ENCODE measurements at regions not wholly inside any gene's neighbourhood (a gene's known extent, or its start where the extent isn't known, plus 50 kb on each side); places are given as distances from the start of the nearest gene placed in this dataset.
"Not testable (repeated sequence)": the region's sequence is repeated elsewhere in the genome, so short reads cannot be mapped to it uniquely, and the experiment has no call there.

DNA sequence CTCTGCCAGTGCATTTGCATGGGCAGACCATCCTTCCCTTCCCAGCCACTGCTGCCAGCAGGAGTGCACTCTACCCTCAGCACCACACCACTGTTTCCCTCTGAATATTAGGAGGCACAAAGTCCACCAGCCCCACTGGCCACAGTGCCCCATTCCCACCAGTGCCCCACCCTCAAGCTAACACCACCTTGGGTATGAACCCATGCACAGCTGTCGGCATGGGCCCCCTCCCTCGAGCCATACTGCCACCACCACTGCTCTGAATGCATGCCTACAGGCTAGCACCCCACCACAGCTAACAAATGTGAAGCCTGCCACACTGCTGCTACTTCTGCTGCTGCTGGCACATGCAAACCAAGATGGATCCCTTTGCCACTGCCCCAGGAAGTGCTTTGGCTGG, 810.4 kb downstream of the TRAM1L1 start:
- DNase-seq = no peak

DNA sequence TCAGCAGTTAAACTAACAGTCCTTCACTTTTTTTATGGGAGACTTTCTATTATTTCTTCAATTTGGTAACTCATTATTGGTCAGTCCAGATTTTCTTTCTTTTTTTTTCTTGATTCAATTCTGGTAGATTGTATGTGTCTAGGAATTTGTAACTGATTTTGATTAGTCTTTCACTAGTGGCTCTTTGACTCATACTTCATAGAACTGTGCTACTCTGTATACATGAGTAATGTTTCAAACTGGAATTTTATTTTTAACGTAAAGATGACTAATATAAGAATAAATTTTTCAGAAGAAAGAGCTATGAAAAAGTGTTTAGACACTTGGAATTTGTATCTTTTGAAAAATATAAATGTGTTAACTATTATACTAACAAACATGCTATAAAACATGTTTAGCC, 813.0 kb downstream of the TRAM1L1 start:
- no peak for DNase-seq

DNA sequence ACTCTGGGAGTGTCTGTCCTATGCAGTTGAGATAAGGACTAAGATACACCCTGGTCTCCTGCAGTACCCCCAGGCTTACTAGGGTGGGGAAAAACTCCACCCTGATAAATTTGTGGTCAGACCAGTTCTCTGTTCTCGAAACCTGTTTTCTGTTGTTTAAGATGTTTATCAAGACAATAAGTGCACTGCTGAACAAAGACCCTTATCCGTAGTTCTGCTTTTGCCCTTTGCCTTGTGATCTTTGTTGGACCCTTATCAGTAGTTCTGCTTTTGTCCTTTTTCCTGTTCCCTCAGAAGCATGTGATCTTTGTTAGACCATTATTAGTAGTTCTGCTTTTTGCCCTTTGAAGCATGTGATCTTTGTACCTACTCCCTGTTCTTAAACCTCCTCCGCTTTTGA, 824.4 kb downstream of the TRAM1L1 start:
- not testable (repeated sequence) for DNase-seq

DNA sequence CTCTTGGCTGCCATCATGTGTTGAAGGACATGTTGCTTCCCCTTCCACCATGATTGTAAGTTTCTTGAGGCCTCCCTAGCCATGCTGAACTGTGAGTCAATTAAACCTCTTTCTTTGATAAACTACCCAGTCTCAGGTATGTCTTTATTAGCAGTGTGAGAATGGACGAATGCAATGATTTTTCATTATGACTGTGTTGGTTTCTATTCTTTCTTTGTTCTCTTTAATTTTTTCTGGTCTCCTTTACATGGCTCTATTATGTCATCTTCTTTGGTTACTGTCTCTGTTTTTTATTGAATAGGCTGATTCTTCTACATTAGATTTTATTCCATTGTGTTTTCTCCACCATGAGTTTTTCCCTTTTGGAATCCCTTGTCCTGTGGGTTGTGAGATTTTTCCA, 840.6 kb downstream of the TRAM1L1 start:
- no peak for DNase-seq

DNA sequence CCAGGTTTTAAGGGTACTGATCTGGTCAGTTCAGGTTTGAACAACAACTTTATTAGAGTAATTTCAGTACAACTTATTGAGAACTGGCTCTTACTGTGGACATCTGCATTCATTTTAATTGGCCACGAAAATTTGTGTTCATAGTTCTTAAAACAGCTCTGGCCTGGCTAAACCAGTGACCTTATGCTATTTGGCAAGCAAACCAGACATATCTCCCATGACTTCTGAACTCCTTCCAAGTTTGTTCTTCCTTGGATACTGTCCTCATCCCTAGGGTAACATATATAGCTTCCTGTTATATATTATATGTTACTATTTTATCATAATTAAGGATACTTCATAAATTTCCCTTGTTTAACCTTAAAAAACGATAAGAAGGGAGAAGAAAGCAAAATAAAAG, 841.9 kb downstream of the TRAM1L1 start:
- no peak for DNase-seq

DNA sequence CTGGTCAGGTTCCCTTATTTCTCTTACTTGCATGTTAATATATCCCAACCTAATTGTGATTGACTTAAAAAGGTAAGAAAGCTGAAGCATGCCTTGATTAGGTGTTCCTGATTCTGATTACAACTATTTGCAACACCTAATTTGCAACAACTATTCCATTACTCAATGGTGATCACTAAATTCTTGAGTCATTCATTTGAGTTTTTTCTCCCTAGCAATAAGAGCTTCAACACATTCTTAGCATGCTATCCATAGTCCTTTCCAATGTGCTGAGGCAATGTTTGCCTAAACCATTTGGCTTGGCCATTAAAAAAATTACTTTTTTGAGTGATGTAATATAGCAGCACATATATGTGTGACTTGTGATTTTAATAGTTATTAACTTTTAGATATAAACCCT, 851.4 kb downstream of the TRAM1L1 start:
- no peak for DNase-seq

DNA sequence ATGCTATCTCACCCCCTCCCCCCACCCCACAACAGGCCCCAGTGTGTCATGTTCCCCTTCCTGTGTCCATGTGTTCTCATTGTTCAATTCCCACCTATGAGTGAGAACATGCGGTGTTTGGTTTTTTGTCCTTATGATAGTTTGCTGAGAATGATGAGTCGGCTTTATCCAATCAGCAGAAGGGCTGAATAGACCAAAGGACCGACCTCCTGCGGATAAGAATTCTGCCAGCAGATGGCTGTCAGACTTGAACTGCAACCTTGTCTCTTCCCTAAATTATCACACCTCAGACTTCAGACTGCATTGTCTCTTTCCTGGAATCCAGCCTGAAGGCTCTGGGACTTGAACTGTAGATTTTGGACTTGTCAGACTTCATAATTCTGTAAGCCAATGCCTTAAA, 853.4 kb downstream of the TRAM1L1 start:
- DNase-seq = not testable (repeated sequence)

DNA sequence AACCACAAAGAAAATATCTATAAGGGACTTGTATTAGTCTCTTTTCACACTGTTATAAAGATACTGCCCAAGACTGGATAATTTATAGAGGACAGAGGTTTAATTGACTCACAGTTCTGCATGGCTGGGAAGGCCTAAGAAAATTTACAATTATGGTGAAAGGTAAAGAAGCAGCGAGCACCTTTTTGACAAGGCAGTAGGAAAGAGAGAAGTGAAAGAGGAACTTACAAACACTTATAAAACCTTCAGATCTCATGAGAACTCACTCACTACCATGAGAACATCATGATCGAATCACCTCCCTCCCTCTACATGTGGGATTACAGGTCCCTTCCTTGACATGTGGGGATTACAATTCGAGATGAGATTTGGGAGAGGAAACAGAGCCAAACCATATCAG, 856.0 kb downstream of the TRAM1L1 start:
- DNase-seq = no peak

DNA sequence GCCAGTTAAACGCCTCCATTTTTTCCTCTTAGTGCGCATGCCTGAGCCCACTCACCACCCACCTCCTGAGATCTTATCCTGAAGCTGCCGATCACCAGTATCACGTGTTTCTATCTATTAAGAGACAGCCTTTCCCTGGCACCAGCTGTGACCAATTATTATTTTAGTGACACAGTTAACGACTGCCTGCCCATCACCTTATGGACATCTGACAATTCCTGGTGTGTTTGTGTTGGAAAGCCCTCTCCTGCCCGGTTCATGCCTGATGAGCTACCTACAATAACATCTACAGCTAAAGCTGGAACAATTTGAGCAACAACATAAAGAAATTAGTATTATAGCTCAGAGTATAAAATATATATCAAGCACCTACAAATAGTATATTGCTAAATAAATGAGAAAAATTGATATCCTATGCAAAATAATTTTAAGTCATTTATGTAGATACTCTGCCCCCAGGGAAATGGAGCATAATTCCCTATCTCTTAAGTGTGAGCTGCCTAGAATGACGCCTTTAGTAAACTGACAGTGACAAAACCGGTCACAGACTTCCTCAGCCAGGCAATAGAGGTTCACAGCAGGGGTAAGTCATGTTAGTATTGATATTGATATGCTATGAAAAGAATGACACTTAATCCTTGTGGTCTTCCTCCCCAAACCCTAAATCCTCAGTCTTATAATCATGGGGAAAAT, 862.2 kb downstream of the TRAM1L1 start:
- DNase-seq = no peak

DNA sequence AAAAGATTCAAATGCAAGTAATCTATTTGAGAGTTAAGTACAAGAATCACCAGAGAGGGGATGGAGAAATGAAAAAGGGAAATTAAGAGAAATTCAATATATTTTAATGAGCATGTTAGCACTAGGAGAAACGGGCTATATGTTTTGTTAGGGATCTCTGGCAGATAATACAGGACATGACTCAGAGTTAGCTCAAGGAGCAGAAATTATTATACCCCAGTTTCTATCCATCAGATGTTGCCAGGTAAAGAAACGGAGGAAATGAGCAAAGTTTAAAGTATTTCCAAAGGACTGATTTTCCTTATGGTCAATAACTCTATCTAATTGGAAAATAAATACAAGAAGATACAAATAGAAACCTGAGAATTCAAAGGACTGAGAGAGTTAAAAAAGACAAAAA, 867.6 kb downstream of the TRAM1L1 start:
- no peak for DNase-seq

DNA sequence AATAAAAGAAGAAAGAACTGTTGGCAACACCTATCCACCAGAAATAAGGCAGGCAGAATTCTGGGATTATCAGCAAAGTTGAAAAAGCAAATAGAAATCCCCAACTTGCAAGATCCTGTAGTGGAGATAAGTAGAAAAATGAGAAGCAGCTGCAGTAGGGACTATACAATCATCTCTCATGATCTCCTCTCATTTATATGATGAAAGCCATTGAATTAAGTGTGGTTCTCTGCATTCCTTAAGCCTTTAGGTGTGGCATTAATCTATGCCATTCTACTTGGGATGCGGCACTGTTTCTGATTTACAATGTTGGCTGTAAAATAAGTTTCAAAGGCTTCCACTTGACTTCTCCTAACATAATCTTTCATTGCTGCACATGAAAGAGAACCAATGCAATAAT, 869.8 kb downstream of the TRAM1L1 start:
- DNase-seq = no peak

DNA sequence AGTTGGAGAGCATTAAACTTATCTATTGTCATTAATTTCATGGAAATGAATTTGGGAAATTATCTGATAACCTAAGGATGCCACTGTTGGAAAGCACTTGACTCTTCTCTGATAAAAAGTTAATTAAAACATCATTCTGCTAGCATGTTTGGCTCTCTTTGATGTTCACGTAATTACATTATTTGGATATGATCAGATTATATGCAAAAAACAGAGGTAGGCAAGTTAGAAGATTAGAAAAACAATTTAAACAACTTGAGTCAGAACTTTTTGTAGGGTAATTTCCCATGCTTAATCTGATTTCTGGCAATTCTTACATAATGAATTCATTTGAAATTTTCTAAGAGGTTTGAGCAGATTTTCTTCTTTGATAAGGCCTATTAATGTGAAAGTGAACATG, 882.9 kb downstream of the TRAM1L1 start:
- DNase-seq = no peak

DNA sequence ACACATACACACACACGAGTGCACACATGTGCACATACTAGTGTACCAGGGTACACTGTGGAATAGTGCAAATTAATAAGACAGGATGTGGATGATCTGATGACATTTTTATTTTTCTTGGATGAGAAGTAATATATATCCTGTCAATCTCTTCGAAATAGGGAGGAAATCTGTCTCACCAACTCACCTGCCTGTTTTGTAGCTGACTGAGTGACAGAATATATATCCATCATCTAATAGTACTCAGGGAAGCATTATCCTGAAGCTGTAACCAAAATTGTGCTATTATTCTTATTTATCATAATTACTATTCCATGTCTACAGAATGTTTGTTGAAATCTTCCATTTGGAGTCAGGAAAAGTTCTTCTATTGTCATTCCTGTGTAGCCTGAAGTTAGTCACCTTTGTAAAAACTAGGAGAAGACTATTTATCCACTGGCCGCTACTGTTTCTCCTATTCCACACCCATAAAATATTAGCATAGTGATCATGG, 888.0 kb downstream of the TRAM1L1 start:
- DNase-seq = no peak

DNA sequence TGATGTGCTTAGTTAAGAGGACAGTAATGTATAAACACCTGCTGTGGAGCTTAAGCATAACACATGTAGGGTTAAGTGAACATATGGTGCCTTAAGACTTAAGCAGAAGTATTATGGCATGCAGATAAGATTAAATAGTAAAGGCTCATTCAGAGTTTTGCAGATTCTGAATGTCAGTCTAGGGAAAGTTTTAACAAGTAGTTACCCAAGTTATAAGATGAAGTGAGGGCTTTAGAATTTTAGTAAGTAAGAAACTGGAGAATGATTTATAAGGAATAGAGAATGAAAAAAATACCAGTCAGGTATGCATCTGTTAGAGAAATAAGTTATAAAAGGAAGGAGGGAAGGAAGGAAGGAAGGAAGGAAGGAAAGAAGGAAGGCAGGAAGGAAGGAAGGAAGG, 902.1 kb downstream of the TRAM1L1 start:
- no peak for DNase-seq

DNA sequence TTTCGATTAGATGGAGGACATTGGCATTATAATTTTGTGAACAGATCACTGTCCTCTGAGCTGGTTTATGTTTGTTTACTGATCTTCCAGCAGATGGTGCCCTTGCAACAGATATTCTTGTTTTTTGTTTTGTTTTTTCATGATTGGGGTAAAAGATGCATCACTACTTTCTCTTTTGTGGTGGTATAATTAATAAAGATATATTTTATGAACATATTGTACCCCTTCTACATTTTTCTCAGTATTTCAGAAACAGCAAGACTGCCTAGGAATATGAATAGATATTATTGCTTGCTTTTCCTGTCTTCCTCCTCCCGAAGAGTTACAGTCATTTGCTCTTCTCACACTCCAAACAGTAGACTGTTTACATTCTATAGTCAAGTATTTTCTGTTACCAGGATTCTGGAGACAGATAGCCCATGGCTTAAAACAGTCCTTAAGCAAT, 905.2 kb downstream of the TRAM1L1 start:
- peak; percentile 9 for DNase-seq

DNA sequence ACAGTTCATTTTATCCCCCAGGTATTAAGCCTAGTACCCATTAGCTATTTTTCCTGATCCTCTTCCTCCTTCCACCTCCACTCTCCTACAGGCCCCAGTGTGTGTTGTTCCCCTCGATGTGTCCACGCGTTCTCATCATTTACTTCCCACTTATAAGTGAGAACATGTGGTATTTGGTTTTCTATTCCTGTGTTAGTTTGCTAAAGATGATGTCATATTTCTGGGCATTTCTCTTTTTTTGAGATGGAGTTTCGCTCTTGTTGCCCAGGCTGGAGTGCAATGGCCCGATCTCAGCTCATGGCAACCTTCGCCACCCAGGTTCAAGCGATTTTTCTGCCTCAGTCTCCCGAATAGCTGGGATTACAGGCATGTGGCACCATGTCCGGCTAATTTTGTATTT, 934.0 kb downstream of the TRAM1L1 start:
- not testable (repeated sequence) for DNase-seq

DNA sequence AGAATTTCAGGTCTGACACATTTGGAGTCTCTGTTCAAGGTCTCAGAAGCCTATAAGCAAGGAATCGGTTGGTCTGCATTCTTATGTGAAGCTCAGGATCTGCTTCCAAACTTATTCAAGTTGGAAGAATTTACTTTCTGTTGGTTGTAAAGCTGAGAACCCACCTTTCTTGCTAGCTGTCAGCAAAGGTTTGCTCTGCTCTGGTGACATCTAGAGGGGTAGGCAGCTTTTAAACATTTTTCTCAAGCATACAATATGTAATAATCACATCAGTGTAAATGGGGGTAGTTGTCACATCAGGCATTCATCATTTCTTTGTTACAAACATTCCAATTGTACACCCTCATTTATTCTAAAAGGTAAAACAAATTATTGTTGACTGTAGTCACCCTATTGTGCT, 935.2 kb downstream of the TRAM1L1 start:
- DNase-seq = no peak

DNA sequence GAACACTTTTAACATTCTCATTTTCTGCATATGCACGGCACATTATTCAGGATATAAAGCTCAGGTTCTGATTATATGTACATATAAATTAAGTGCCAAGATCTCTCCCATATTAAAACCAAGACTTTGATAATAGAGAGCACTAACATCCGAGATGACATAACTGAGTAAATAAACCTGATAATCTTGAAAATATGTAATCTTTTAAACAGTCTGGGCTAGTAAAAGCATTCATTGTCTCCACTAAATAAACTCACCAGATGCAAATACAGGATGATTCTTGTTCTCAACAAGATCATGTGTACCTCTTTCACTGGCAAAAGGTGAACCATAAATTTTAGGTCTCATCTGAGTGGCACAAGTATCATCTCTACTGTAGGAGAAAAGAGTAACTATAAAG, 942.2 kb downstream of the TRAM1L1 start:
- DNase-seq = no peak

DNA sequence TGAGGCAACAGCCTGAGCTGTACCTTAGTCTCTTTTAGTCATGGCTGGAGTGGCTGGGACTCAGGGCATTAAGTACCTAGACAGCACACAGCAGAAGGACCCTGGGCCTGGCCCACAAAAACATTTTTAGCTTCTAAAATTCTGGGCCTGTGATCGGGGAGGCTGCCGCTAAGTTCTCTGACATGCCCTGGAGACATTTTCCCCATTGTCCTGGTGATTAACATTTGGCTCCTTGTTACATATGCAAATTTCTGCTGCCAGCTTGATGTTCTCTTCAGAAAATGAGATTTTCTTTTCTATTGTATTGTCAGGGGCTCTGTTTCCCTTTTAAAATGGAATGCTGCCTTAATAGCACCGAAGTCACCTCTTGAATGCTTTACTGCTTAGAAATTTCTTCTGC, 952.4 kb downstream of the TRAM1L1 start:
- no peak for DNase-seq

DNA sequence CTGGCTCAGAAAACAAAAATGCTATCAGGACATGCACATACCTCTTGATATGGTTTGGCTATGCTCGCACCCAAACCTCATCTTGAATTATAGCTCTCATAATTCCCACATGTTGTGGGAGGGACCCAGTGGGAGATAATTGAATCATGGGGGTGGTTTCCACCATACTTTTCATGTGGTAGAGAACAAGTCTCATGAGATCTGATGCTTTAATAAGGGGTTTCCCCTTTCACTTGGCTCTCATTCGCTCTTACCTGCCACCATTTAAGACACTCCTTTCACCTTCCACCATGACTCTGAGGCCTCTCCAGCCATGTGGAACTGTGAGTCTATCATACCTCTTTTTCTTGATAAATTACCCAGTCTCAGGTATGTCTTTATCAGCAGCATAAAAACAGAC, 958.6 kb downstream of the TRAM1L1 start:
- no peak for DNase-seq

DNA sequence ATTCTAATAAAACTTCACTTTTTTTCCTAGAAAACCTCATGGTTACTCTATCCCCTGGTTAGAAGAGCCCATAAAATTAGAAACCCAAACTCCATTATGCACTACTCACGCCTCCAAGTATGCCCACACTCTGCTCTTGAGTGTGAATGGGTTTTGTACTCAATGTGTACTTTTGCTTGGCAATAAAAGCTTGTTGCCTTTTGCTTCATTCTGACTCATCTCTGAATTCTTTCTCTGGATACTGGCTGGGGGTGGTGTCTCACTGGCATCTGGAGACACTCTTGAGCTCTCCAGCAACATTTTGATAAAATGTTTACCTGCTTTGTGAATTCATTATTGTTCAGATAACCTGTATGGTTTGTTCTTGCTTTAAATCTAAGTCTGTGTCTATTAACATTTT, 963.3 kb downstream of the TRAM1L1 start:
- DNase-seq = no peak

DNA sequence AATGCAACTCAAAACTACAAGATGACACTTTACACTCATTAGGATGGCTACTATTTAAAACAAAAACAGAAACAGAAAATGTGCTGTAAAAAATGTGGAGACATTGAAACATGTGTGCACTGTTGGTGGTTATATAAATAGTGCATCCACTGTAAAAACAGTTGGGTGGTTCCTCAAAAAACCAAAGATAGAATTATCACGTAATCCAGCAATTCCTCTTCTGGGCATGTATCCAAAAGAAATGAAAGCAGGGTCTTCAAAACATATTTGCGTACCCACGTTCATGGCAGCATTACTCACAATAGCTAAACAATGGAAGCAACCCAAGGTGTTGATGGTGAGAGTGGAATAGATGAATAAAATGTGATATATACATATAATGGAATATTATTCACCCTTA, 967.2 kb downstream of the TRAM1L1 start:
- no peak for DNase-seq

DNA sequence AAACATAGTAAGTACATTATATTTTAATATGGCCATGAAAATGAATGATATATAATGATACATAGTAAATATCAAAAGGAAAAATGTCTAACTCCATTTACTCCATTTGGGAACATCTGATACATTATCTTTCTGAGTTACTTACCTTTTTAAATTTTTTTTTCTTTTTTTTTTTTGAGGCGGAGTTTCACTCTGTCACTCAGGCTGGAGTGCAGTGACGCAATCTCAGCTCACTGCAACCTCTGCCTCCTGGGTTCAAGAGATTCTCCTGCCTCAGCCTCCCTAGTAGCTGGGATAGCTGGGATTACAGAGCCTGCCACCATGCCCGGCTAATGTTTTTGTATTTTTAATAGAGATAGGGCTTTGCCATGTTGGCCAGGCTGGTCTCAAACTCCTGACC, 972.5 kb downstream of the TRAM1L1 start:
- DNase-seq = not testable (repeated sequence)

DNA sequence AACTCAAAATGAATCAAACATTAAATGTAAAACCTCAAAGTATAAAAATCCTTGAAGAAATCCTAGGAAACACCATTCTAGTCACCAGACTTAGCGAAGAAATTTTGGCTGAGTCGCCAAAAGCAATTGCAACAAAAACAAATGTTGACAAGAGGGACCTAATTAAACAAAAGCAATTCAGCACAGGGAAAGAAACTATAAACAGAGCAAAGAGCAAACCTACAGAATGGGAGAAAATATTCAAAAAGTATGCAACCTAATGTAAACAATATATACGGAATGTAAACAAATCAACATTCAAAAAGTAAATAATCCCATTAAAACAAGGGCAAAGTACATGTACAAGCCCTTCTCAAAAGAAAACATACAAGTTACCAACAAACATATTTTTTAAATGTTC, 974.7 kb downstream of the TRAM1L1 start:
- DNase-seq = no peak

DNA sequence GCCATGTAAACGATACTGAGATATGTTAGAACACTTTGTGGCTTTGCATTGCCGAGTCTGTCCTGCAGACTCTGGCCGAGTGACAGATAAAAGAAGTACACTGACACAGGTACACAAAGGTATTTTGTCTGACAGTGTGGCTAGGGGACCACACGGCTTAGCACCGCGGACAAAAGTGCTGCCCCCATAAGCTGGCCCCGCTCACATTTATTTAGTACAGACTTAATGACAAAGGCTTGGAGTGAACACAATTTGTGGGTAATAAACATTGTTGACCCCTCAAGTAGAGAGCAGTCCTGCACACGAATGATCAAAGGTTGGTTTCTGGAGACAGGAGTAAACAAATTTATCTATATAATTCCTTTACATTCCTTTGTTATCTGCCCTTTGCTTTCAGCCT, 976.8 kb downstream of the TRAM1L1 start:
- DNase-seq = no peak
